Right renal cortex interstitium (tissue), 3 donors: ENCODE measurements at regions not wholly inside any gene's neighbourhood (a gene's known extent, or its start where the extent isn't known, plus 50 kb on each side); places are given as distances from the start of the nearest gene placed in this dataset.

Experiments used
- DNase-seq, 3 donors: peaks; one replicate each; pipeline ENCODE4 v3.0.0-alpha.2; 2013; ENCODE audit warnings: low read depth in 3 of 3, low spot score in 2 of 3

DNA sequence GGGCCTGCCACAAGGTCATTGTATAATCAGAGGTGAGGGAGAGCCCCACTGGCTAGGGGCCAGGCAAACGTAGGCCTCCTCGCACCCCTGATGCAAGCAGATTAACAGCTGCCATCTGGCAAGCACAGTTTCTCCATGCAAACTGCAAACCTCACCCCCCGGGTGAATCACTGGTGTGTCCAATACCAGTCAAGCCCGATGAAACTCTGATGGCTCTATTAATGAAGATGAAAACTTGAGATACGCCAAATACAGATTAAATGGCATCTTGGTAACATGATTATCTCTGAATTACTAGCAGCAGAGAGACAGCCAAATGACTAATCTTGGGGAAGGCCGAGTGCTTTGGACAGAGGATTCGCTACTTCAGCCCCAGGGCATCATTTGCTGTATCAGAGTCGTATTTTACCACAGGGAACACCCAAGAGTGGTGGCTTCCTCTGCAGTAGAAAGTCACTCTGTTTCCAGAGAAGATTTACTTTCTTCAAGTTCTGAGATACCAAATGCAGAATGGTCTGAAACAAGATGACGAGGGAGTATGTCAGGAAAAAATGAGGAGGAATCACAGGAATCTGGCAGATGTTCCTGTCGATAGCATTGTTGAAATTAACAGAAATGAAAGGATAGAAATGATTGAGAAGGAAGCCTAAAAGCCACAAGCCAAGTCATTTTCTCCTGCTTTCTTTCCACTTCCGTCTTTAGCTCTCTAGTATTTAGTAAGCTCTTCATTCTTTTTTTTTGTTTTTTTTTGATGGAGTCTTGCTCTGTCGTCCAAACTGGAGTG, 96.2 kb upstream of the NR2F2 start:
- DNase-seq: no peak

DNA sequence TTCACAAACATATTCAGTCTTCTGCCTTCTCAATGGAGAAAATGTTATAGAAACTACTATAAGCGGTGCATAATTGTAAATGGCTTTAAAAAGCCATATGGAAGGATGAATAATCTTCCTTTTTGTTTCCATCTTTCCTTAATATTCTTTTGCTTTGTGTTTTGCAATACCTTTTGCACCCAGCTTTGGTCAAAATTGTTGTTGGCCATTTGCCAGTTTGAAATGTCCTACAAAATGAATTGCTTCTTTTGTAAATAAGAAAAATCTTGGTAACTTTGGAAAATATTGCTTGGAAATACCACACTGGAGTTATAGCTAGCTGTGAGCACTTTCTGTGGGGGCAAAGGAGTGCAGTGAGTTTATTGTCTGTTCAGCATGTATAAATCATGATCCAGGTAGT, 93.5 kb upstream of the NR2F2 start:
- no peak for DNase-seq

DNA sequence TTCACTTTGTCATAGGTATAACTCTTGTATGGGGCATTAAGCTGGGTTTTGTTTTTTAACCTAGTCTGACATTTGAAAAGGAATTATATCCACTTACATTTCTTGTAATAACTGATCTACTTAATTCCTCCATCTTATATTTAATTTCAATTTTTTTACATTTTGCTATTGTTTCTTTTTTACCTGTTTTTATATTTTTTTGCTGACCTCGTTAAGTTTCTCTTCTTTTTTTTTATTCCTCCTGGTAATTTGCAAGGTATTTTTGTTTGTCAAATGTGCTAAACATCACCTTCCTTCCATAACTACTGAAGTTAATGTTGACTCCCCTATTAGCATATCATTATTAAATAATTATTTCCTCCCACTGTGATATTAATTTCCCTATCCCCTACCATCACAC, 87.7 kb upstream of the NR2F2 start:
- DNase-seq: no peak

DNA sequence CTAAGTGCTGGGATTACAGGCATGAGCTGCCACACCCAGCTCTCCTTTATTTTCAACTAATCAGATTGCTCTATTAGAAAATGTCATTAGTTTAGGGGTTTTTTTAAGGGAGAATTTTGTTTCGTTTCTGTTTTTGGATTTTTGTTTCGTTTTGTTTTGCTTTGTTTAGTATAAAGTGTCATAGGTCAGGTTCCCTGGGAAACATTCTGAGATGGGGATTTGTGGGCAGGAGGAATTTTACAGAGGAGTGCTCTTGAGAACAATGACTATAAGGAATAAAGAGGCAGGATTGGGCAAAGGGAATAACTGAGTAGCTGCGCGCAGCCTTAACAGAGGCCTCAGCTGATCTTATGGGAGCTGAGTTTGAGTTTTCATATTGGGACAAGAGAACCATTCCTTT, 86.8 kb upstream of the NR2F2 start:
- DNase-seq: no peak

DNA sequence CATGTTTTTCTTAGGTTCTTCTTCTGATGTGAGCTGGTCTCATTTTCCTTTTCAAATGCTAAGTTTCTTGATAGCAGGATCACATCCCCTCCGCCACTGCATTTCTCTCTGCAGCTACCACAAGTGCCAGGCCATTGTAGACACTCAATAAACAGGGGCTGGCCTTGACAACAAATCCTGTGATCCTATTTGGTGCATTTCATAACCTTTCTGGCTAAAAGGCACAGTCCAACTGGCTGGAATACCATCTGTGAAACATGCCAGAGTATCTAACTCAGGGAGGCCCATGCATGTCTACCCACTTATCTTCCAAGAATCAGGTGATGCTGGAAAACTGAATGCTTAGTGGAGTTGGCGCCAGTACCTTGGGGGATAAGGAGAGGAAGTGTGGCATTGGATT, 85.2 kb upstream of the NR2F2 start:
- DNase-seq: no peak

DNA sequence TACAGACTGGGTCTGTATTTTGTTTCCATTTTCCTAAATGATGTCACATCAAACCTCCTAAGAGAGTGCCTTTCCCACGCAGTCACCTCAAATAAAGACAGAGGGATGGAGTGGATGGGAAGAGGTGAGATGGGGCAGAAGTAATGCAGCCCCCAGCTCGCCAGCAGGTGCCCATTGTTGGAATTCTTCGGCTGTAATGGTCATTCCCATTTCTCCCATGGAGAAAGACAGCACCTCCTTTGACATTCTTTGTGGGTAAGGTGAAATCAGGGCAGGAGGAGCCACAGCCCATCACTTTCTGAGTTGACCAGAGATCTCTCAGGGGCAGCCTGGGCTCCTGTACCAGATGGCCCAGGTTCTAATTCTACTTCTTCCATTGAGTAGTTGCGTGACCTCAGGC, 84.4 kb upstream of the NR2F2 start:
- DNase-seq: no peak

DNA sequence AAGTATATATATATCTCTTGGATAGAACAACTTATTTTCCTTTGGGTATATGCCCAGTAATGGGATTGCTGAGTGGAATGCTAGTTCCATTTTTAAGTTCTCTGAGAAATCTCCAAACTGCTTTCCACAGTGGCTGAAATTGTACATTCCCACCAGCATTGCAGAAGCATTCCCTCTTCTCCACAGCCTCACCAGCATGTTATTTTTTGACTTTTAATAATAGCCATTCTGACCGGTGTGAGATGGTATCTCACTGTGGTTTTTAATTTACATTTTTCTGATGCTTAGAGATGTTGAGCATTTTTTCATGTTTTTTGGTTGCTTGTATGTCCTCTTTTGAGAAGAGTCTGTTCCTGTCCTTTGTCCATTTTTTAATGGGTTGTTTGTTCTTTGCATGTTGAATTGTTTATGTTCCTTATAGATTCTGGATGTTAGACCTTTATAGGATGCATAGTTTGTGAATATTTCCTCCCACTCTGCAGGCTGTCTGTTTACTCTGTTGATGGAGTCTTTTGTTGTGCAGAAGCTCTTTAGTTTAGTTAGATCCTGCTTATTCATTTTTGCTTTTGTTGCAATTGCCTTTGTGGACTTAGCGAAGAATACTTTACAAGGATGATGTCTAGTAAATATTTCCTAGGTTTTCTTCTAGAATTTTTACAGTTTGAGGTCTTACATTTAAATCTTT, 82.7 kb upstream of the NR2F2 start:
- no peak for DNase-seq

DNA sequence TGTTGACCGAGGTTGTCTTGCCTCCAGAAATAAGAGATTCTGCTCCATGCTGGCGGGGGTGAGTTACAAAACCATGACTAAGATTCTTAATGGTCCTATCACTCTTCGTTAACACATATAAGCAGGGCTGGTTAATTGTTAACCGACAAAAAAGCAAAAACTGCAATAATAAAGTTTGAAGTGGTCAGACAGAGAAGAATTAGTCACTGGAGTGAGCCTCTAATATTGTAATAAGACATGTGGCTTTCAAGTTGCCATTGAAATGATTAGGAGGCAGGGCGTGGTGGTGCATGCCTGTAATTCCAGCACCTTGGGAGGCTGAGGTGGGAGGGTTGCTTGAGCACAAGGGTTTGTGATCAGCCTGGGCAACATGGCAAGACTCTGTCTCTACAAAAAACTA, 78.4 kb upstream of the NR2F2 start:
- DNase-seq: no peak

DNA sequence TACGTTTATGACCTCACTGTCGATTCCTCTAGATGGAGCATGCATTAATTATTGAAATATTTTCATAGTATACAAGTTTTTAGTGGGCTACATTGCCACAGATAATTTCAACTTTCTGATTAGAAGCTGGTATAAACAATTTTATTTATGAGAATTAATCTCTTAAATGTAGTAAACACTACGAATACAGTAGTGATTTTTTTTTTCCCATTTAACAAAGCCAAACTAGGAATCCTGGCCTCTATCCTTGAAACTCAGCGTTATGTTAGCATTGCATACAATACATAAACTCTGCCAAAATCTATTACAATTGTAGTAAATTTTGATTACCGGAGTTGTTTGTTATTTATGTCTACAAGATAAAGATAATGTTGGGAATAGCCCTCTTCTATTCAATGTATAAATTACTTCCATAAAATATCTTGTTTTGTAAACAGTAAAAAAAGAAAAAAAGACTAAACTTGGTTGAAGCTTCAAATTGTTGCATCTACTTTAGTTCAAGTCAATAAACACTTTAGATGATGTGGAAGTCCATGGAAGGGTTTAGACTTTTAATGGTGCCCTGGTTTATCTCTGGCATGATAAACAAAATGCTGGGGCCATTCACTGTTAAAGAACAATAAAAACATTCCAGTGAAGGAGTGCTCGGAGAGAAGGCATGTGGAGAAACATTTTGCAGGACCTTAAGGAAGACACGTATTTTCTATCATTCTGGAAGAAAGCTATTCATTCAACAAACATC, 77.3 kb upstream of the NR2F2 start:
- DNase-seq: no peak

DNA sequence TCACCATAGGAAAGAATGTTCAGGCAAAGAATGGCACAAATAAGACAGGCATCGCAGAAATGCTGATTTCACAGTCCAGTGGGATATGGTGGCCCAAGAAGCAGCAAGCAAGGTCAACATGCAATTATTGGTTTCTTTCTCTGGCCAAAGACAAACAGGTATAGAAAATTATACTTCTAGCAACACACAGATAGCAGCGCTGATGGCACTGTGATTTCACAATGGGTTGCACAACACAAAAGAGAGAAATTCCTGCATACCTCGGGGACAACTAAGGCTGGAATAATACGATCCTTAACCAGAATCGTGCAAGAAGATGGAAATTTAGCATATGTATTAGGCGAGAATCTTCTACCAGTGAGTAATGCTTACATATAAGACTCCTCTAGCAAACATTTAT, 76.3 kb upstream of the NR2F2 start:
- DNase-seq: no peak

DNA sequence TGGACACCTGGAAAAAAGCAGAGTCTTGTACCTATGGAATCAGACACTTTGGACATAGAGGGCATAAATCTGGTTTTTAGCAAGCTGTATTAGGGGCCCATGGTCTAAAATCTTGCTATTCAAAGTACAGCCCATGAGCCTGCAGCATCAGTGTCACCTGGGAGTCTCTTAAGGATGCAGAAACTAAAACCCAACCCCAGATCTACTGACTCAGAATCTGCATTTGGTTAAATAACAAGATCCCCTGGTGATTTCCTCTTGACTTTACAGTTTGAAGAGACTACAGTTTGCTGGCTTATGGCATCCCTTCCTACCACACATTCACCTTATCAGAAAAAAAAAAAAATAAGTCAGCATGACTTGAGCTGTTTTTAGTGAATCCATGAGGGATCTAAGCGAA, 74.9 kb upstream of the NR2F2 start:
- no peak for DNase-seq

DNA sequence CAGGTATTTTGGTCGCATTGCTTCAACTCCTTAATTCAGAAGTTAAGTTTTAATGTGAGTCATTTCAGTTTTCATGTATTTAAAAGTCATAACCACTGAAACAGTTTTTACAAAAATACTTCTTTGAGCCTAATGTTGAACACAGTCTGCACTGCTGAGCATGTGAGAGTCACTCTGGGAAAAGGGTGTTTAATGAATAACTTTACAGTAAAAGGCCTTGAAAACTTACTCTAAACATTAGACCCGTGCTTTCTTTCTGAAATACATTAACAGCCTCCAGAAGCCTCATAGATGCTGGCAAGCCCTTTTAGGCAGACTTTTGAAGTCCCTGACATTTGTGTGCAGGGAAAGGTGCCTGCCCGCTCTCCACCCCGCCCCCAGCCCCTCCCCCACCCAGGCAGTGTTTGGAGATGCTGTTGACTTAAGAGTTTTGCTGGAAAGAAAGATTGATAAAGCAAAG, 68.9 kb upstream of the NR2F2 start:
- no peak for DNase-seq

DNA sequence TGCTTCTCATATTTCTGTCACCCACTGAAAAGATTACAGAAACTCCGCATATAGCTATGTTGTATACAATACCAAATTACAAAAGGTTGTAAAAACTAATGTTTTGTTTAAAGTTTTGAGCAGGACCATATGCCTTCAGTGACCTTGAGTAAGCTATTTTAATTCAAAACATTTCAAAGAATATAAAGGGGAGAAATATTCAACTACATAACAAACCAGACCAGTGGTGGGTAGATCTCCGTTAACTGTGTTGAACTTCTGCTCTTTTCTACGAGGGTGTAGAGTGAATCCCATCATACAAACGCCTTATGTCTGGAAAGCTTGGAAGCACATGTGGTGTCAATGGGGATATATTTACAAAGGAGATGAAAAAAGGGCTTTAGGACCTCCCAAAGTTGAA, 68.4 kb upstream of the NR2F2 start:
- DNase-seq: no peak

DNA sequence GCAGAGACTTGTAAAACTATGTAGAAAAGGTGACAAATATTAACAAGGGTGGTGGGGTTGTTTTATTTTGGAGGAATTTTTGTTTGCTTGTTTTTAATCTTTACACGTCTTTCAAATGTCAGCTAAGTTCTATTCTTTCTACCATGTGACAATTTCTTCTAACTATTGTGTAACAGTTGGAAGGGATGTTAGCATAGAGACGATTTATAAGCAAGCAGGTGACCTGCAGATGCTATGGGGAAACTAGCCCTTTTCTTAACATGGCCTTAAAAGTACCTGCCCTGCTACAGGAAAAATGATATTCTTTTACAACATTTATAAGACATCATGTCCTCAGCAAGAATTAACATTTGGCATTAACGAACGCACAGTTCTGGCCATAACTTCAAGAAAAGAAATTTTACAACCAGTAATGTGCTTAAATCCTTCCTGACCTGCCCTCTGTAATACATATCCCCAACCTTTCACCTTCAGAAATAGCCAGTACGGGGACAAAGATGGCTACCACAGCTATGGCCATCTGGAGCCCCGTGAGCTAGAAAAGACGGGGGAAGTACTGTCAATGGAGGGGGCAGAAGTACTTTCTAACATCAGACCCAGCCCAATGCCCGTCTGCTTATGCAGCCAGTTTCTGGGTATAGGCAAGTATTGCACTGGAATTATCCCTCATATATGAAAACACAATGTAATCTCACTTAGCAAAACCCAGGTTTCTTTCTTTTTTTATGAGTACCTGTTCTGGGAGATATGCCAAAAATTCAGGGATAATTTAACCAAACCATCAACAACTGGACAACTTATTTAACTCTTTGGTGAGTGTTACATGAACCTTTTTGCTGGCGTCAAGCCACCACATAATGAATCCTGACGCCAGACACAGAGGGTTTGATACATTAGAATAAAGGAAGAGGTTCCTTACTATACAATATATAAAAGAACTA, 67.7 kb upstream of the NR2F2 start:
- DNase-seq: no peak

DNA sequence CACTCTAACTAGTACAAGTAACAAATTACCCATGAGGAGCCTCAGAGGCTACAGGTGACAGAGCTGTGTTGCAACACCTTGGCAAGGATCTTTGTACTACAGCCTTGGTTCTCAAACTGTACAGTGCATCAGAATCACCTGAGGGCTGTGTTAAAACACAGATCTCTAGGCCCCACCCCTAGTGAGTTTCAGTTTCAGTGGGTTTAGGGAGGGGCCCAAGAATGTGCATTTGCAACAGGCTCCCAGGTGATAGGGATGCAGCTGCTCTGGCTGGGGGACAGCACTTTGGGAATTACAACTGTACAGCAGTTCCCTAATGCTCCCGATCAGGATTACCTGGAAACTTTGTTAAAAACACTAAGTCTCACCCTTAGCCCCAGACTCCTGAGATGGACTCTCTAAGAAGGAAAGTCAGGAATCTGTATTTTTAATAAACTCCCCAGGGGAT, 66.1 kb upstream of the NR2F2 start:
- DNase-seq: no peak

DNA sequence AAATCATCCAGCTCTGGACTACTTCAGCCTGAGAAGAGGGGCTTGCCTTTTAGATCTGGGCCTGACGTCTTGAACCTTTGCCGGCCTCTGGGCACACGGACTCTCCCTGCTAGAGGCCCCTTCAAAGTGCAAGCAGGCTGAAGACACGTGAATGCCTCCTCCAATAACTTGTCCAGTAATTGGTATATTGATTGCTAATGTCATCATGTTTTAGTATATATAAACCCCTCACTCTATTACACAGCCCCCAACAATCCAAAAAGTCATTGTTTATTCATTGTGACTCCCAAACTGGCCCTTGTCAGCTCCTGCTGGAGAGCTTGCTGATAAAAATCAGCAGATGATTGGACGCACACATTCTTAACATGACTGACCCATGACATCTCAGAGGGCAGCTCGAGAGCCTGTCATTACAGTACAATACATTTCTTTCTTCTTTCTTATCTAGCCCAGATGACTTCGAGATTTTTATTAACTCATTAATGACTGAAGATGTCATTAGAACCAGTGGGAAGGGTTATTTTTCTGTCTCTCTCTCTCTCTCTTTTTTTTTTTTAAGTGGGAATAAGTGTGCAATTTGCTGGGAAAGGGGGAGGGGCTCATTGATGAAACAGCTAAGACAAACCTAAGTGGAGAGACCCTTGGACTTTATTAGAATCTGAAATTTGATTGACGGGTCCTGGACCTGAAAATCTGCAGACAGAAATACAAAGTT, 65.5 kb upstream of the NR2F2 start:
- no peak for DNase-seq

DNA sequence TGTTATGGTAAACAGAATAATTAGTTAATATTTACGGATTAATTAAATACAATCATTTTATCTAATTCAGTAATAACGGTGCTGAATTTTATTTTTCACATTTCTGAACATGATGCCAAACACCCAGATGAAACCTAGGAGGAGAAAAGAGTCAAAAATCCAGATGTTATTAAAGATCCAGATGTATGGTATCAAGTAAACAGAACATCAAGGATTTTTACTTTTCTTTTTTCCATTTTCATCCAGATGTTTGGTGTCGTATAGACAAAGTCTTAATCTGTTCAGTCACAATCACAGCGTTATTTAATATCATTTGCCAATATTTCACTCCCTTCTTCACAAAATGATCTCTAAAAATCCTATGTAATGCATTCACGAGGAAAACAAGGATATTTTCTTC, 64.0 kb upstream of the NR2F2 start:
- DNase-seq: no peak

DNA sequence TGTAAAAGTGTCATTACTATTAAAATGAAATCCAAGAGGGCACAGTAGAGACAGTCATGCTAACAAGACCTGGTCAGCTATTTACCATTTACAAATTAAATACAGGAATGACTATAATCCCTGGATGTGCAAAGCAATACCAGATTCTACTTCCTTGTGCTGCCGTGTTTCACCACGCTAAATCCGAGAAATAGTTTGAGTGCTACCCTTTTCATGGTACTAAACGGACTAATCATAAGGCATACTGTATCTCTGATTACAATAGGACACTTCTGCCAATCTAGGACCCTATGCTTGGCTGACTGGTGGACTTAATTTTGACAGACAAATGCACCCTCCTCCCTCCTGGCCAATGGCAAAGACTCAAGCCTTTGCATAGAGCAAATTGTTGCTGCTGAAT, 63.0 kb upstream of the NR2F2 start:
- DNase-seq: no peak

DNA sequence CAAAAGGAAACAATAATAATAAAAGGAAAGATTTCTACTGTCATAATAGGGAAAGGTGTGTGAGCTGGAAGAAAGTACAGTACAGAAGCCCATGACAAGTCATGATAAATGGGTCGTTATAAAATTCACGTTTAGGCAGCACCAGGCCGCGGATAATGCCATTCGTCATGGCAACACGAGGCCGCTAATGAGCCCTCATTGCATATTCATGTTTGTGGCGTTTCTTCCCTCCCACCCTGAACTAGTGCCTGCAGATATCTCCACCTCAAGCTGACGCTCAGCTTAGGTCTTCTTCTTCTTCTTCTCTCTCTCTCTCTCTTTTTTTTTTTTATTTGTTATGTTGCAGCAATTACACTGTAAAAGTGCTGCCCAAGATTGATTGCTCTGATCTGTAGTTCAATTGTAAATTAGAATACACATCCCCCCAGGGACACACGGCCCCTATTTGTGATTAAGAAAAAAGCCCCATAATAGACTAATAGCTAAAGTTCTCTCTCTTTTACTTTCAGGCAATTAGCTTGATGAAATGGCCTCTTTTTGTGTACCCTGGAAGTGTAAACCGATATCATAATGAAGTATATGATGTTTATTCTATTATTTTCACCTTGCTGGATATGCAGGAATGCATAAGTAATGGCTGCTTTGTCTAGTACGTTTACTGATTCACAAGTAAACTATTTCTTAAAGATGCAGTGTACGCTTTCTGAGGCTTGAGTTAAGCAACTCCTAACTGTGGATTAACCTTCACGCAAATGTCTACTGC, 61.9 kb upstream of the NR2F2 start:
- DNase-seq: no peak
